IPS-15b (cell line): ENCODE measurements at regions not wholly inside any gene's neighbourhood (a gene's known extent, or its start where the extent isn't known, plus 50 kb on each side); places are given as distances from the start of the nearest gene placed in this dataset.

Experiments used
- H3K27me3 ChIP-seq: one replicate; pipeline ENCODE4 v1.6.1; 2013; ENCODE audit warnings: low read length; ENCODE audit not compliant: control insufficient read depth, insufficient read depth
- H3K36me3 ChIP-seq: one replicate; pipeline ENCODE4 v1.6.1; 2013; ENCODE audit warnings: low read length; ENCODE audit not compliant: control insufficient read depth, insufficient read depth
- H3K4me1 ChIP-seq: one replicate; pipeline ENCODE4 v1.6.1; 2013; ENCODE audit warnings: mild to moderate bottlenecking, low read length; ENCODE audit not compliant: control insufficient read depth, insufficient read depth
- H3K4me3 ChIP-seq: one replicate; pipeline ENCODE4 v1.5.1; 2013; ENCODE audit warnings: low read depth, low read length
- H3K9ac ChIP-seq: one replicate; pipeline ENCODE4 v1.6.1; 2013; ENCODE audit warnings: low read depth, mild to moderate bottlenecking, low read length
- H3K9me3 ChIP-seq: one replicate; pipeline ENCODE4 v1.6.1; 2013; ENCODE audit warnings: mild to moderate bottlenecking, low read length; ENCODE audit not compliant: control insufficient read depth, insufficient read depth

DNA sequence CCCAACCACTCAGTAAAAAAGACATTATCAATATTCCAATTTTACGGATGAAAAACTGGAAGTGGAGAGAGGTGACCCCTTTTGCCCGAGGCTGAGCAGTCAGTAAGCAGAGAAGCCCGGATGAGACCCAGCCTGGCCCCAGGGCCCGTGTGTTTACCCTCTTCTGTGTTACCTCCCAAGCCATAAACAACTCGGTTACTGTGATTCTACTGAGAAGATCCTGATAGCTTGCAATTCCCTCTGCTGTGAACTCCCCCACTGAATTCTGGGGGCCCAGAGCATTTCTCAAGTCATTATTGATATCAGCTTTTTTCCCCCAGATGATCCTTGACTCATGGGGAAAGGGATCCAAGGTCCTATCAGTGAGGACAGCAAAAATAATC lies 482.6 kb upstream of the ERCC4 start:
- Histone ChIP-seq H3K27me3 (no peaks in the 10 kb centered on the region), H3K4me1 (peaks cover 4% of the 10 kb centered on the region), H3K9me3 (no peaks in the 10 kb centered on the region), H3K36me3 (no peaks in the 10 kb centered on the region), H3K4me3 (no peak overlapping the region), H3K9ac (no peak overlapping the region)

DNA sequence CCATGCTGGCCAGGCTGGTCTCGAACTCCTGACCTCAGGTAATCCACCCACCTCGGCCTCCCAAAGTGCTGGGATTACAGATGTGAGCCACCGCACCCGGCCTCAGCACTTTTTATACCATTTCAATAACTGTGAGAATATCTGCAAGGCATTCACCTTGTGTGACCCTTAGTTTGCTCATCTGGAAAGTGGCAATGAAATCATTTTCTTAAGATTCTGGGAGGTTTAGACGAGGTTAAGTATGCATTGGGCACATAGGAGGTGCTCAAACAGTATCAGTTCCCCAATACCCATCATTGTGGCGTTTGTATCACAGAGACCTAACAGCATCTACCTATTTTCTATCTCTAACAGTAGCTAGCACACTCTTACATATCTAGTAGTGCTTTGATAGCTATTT lies 481.9 kb upstream of the ERCC4 start:
- H3K36me3 ChIP-seq = no peaks in the 10 kb centered on the region
- peaks cover 4% of the 10 kb centered on the region for H3K4me1 ChIP-seq
- no peak overlapping the region for H3K9ac ChIP-seq
- no peak overlapping the region for H3K4me3 ChIP-seq
- no peaks in the 10 kb centered on the region for H3K9me3 ChIP-seq
- H3K27me3 ChIP-seq = no peaks in the 10 kb centered on the region

- H3K9me3 ChIP-seq = no peaks in the 10 kb centered on the region
- H3K9ac ChIP-seq = no peak overlapping the region
- no peak overlapping the region for H3K4me3 ChIP-seq
- peaks cover 4% of the 10 kb centered on the region for H3K4me1 ChIP-seq
- H3K27me3 ChIP-seq = no peaks in the 10 kb centered on the region
- no peaks in the 10 kb centered on the region for H3K36me3 ChIP-seq
Observed at GRCh38 chr16:13439766-13440165, 480.2 kb upstream of the ERCC4 start.

DNA sequence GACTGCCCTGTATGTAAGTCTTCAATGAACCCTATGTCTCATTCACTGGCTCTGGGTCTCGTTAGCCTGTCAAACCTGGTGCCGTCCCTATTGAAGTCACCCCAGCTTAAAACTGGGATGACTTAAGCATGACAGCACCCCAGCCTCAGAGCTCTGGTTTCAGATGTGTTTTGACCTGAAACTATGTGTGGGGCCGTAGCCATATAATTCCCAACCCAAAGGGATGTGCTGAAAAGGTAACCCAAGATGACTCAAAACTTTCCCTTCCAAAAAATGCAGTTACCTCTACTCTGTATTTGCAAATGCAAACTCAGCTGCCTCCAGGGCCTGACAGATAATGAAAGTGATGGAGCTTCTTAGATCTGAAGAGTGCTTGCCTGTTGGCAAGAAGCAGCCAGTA lies 478.3 kb upstream of the ERCC4 start:
- Histone ChIP-seq H3K9me3 (no peaks in the 10 kb centered on the region), H3K36me3 (no peaks in the 10 kb centered on the region), H3K27me3 (no peaks in the 10 kb centered on the region), H3K4me1 (no peaks in the 10 kb centered on the region), H3K4me3 (no peak overlapping the region), H3K9ac (no peak overlapping the region)

DNA sequence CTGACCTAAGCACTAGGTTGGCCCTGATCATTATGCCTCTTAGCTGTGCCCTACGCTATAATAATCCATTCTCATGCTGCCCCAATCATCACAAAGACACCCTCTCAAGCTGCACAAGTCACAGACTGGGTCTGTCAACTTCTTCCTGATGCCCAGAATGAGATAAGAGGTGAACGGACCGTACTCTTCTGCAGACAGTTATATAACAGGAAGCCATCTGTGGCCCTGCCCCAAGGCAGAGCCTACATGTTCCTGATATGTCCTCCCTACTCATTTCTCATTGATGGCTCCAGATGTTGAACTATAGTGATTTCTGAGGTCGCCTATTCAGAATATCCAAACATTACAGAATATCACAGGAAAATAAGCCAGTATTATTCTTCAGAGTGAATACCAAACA lies 471.6 kb upstream of the ERCC4 start:
- H3K9me3 ChIP-seq = no peaks in the 10 kb centered on the region
- H3K36me3 ChIP-seq = no peaks in the 10 kb centered on the region
- no peaks in the 10 kb centered on the region for H3K27me3 ChIP-seq
- no peaks in the 10 kb centered on the region for H3K4me1 ChIP-seq
- H3K9ac ChIP-seq = no peak overlapping the region
- no peak overlapping the region for H3K4me3 ChIP-seq

- H3K27me3 ChIP-seq = no peaks in the 10 kb centered on the region
- no peak overlapping the region for H3K4me3 ChIP-seq
- no peaks in the 10 kb centered on the region for H3K9me3 ChIP-seq
- no peaks in the 10 kb centered on the region for H3K36me3 ChIP-seq
- no peaks in the 10 kb centered on the region for H3K4me1 ChIP-seq
- no peak overlapping the region for H3K9ac ChIP-seq
Observed at GRCh38 chr16:13453325-13453724, 466.6 kb upstream of the ERCC4 start.

DNA sequence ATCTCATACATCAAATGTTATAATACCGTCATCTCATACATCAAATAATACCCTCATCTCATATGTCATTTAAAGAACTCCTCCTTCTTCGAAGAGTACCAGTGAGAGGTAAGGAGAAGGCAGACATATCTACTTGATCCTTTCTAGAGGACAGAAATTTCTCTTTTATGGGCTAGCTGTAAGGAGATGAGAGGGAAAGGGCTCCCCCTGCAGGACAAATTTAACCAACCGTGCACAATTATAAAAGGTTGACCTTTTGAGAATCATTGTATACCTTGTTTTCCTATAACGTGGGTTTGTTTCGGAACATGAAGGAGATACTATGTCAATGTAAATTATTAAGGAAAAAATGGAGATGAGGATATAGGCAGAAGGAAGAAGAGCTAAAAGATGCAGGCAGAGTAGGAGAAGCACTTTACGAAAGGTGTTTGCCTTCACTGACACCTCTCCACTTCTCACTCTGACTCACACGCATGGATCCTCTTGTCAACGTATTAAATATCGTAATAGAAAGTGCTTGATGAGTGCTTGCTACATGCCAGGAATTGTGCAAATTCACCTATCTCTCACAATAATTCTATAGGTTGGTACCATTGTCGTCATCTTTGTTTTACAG lies 465.9 kb upstream of the ERCC4 start:
- no peak overlapping the region for H3K4me3 ChIP-seq
- H3K36me3 ChIP-seq = no peaks in the 10 kb centered on the region
- no peaks in the 10 kb centered on the region for H3K4me1 ChIP-seq
- H3K9me3 ChIP-seq = no peaks in the 10 kb centered on the region
- H3K27me3 ChIP-seq = no peaks in the 10 kb centered on the region
- no peak overlapping the region for H3K9ac ChIP-seq

DNA sequence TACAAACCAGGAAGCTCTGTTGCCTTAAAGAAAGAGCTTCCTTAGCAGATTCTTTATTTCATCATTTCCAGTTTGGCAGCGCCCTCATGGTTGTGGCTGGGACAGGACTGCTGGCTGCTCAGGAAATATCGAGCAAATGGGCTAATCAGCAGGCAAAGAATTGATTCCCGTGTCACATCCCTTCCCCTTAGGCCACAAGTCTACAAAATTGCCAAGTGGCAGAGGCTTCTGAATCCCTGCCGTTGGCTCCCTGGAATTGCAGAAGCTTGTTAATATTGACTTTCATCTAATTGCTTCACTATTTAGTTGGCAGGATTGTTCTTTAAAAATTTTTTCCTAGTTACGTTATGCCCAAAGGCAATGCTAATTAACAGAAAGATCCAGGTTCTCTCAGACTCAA lies 456.3 kb upstream of the ERCC4 start:
- H3K4me1 ChIP-seq = no peaks in the 10 kb centered on the region

GRCh38 chr16:13471036-13471435 lies 448.9 kb upstream of the ERCC4 start:
- no peaks in the 10 kb centered on the region for H3K36me3 ChIP-seq
- H3K27me3 ChIP-seq = no peaks in the 10 kb centered on the region
- H3K4me1 ChIP-seq = no peaks in the 10 kb centered on the region
- H3K4me3 ChIP-seq = no peak overlapping the region
- H3K9ac ChIP-seq = no peak overlapping the region
- H3K9me3 ChIP-seq = no peaks in the 10 kb centered on the region

More for the DNA sequence above, 456.3 kb upstream of the ERCC4 start:
- H3K9ac ChIP-seq = no peak overlapping the region
- H3K4me3 ChIP-seq = no peak overlapping the region
- H3K36me3 ChIP-seq = no peaks in the 10 kb centered on the region
- H3K27me3 ChIP-seq = no peaks in the 10 kb centered on the region
- H3K9me3 ChIP-seq = no peaks in the 10 kb centered on the region

GRCh38 chr16:13478991-13479390 lies 441.0 kb upstream of the ERCC4 start:
- no peak overlapping the region for H3K9ac ChIP-seq
- H3K36me3 ChIP-seq = no peaks in the 10 kb centered on the region
- no peaks in the 10 kb centered on the region for H3K9me3 ChIP-seq
- H3K4me3 ChIP-seq = no peak overlapping the region
- H3K4me1 ChIP-seq = no peaks in the 10 kb centered on the region
- H3K27me3 ChIP-seq = no peaks in the 10 kb centered on the region

- Histone ChIP-seq H3K4me3 (no peak overlapping the region), H3K27me3 (no peaks in the 10 kb centered on the region)
Observed at GRCh38 chr16:13479549-13479948, 440.4 kb upstream of the ERCC4 start.

DNA sequence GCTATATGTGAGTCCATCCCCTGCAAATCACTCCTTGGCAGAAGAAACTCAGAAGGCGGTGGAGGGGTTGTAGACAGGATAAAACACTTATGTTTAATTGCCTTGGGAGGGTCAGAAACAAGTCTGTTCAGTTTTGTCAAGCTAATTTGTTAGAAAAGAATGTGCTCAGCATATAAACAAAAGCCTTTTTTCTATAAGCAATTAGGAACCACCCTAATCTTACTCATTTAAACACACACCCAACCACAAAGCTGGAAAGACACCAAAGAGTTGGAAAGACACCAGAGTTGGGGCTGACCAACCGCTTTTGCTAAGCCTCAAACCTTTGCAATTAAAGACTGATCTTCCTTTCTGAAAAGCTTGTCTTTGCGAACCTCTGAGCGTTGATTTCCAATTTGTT lies 439.2 kb upstream of the ERCC4 start:
- Histone ChIP-seq H3K4me1 (no peaks in the 10 kb centered on the region), H3K4me3 (no peak overlapping the region), H3K27me3 (no peaks in the 10 kb centered on the region), H3K36me3 (no peaks in the 10 kb centered on the region), H3K9ac (no peak overlapping the region), H3K9me3 (no peaks in the 10 kb centered on the region)

More at GRCh38 chr16:13479549-13479948, 440.4 kb upstream of the ERCC4 start:
- Histone ChIP-seq H3K9me3 (no peaks in the 10 kb centered on the region), H3K4me1 (no peaks in the 10 kb centered on the region), H3K9ac (no peak overlapping the region), H3K36me3 (no peaks in the 10 kb centered on the region)
